ENCODE measurements at regions not wholly inside any gene's neighbourhood (a gene's known extent, or its start where the extent isn't known, plus 50 kb on each side); places are given as distances from the start of the nearest gene placed in this dataset.

DNA sequence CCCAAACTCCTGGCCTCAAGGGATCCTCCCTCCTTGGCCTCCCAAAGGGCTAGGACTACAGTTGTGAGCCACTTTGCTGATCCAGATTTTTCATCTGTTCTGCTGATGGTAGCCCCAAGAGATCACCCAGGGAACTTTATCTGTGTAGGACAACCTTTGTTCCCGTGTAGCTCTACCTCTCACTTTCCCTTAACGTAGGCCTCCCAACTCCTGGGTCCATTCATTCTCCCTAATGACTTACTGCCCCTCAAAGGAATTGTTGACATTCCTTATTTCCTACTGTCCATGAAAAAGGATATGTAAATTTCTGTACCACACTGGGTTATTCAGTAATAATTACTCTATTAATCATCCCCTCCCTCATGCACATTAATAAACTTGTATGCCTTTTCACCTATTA is 51.0 kb upstream of the PHF24 start:
- Mint-ChIP-seq H3K27ac (no peak overlapping the region), H3K36me3 (ENCODE audit: low read depth) (no peaks in the 10 kb centered on the region)
- POLR2A ChIA-PET, result no interaction called here

DNA sequence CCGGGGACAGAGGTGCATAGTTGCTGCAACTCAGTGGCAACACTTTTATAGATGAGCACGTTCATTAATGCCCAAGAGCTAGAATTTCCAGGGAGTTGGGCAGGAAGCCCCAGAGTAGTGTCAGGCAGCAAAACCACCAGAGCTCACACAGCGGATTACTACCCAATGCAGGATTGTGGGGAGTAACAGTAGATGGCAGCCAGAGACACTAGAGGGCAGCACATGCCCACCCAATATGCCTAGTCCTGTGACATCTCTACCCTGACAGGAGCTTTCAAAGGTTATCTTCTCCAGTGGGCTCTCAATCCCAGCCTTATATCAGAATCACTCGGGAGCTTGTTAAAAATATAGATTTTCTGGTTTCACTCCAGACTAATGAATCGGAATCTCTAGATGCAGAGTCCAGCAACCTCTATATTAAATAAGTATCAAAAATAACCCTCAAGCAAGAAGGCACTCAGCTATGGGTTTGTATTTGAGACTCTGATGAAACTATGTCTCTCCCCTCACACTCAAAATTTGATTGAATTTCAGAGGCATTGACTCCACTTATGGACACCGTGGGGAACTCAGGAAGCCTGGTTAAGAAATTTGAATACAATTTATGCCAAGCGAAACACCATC is 58.4 kb upstream of the PHF24 start:
- no peaks in the 10 kb centered on the region for H3K4me1 Mint-ChIP-seq
- no peaks in the 10 kb centered on the region for H3K9me3 Mint-ChIP-seq
- CTCF ChIA-PET, result interaction anchor here (0.6 to 3.1 kb wide), 44 partner anchors 10 to 581 kb away, joined by 3 to 51 read pairs (median 5); partner anchors contain the start of genes ATOSB, DNAJB5, FANCG and PIGO
- peaks cover 26% of the 10 kb centered on the region for H3K27me3 Mint-ChIP-seq
- no peaks in the 10 kb centered on the region for H3K36me3 Mint-ChIP-seq (ENCODE audit: low read depth)
- no peak overlapping the region for H3K4me3 Mint-ChIP-seq
- H3K27ac Mint-ChIP-seq, result no peak overlapping the region
- POLR2A ChIA-PET, result interaction anchor here (0.6 to 2.5 kb wide), 5 partner anchors 86 to 216 kb away, joined by 3 to 10 read pairs (median 3); partner anchors contain the start of genes ATOSB and PIGO
- peak; percentile 82 for DNase-seq

More for the DNA sequence above, 51.0 kb upstream of the PHF24 start:
- Mint-ChIP-seq H3K4me3 (no peak overlapping the region), H3K4me1 (no peaks in the 10 kb centered on the region), H3K9me3 (no peaks in the 10 kb centered on the region), H3K27me3 (peaks cover 14% of the 10 kb centered on the region)
- CTCF ChIA-PET, result no interaction called here
- DNase-seq, result no peak

DNA sequence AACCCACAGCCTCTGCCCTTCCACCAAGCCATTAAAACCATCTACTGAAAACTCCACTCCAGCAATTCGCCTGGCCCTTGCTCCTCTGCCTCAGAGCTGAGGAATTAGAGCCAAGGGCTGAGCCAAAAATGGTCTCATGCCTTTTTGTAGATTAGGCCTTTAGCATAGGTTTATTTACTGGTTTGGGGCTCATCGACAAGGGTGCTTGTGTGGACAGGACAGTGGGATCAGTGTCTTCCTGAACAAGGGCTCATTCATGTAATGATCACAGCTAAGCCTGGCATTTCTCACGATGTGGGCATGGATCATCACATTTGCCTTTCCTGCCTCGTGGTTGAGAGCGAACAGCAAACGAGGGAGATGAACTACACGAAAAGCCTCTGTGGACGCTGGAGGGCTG is 59.2 kb upstream of the PHF24 start:
- Mint-ChIP-seq H3K27ac (no peak overlapping the region), H3K36me3 (ENCODE audit: low read depth) (no peaks in the 10 kb centered on the region), H3K27me3 (peaks cover 33% of the 10 kb centered on the region), H3K4me1 (no peaks in the 10 kb centered on the region), H3K4me3 (no peak overlapping the region), H3K9me3 (no peaks in the 10 kb centered on the region)
- CTCF ChIA-PET, result interaction anchor here (0.9 to 3.1 kb wide), 34 partner anchors 9 to 582 kb away, joined by 3 to 51 read pairs (median 5); partner anchors contain the start of genes ATOSB, DNAJB5, PIGO and STOML2
- POLR2A ChIA-PET, result interaction anchor here (1.1 to 2.5 kb wide), 2 partner anchors 152 to 198 kb away, joined by 4 to 10 read pairs; partner anchors contain the start of gene PIGO
- DNase-seq, result no peak

DNA sequence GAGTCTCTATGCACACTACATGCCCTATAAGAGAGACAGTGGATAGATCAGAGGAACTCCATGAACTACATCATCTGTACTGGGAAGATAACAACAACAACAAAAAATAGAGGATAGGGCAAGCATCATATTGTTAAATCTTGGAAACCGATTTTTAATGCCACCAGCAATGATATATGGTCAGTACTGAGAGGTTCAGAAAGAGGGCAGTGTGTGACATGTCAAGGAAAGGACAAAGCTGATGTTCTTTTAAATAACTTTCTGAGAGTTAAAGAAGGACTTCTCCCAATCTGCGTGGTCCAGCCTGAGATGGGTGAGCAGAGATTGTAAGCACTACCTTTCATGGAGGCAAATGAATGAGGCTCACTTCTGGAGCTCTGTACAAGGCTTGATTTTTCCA is 62.0 kb upstream of the PHF24 start:
- DNase-seq, result no peak
- ChIA-PET CTCF (no interaction called here), POLR2A (no interaction called here)
- peaks cover 34% of the 10 kb centered on the region for H3K27me3 Mint-ChIP-seq
- H3K4me3 Mint-ChIP-seq, result no peak overlapping the region
- H3K27ac Mint-ChIP-seq, result no peak overlapping the region
- H3K4me1 Mint-ChIP-seq, result no peaks in the 10 kb centered on the region
- H3K9me3 Mint-ChIP-seq, result no peaks in the 10 kb centered on the region
- no peaks in the 10 kb centered on the region for H3K36me3 Mint-ChIP-seq (ENCODE audit: low read depth)

DNA sequence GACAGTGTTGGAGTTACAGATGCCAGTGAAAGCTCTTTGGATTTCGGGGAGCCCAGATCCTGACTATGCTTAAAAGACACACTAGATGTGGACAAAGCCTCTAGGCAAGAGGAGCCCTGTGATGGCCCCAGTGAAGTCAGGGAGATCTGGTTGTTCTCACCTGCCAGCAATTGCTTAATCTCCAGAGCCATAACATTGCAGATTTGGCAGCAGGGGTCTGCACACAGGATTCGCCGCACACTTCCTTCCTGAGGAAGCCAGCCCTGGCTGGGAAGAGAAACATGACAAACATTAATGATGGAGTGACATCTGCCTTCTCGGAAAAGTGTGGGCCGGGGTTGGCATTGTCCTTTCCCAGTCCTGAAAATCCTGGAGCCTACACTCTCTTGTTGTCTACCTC is 65.2 kb upstream of the PHF24 start:
- DNase-seq, result no peak
- Mint-ChIP-seq H3K27me3 (peaks cover 24% of the 10 kb centered on the region), H3K4me3 (no peak overlapping the region), H3K9me3 (no peaks in the 10 kb centered on the region), H3K4me1 (no peaks in the 10 kb centered on the region), H3K27ac (no peak overlapping the region), H3K36me3 (ENCODE audit: low read depth) (no peaks in the 10 kb centered on the region)
- POLR2A ChIA-PET, result no interaction called here
- CTCF ChIA-PET, result no interaction called here

DNA sequence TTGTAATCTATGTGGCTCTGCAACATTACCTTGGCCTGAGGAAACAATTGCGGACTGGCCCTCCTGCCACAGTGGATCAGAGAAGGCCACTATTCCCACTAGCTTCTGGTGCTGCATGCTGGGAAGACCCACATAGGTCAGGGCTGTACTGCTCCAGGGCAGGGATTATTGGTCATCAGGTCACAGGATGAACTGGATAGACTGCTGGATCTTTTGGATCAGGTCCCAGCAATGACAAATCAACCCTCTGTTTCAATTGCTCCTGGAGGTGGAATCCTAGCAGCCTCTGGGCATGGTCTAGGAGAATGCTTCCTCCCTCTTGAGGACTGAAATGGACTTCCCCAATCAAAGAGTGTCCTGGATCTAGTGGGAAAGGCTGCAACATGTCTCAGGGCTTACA is 66.7 kb upstream of the PHF24 start:
- Mint-ChIP-seq H3K27ac (no peak overlapping the region), H3K36me3 (ENCODE audit: low read depth) (no peaks in the 10 kb centered on the region), H3K4me3 (no peak overlapping the region), H3K9me3 (no peaks in the 10 kb centered on the region), H3K4me1 (no peaks in the 10 kb centered on the region), H3K27me3 (peaks cover 18% of the 10 kb centered on the region)
- POLR2A ChIA-PET, result no interaction called here
- CTCF ChIA-PET, result no interaction called here
- no peak for DNase-seq

DNA sequence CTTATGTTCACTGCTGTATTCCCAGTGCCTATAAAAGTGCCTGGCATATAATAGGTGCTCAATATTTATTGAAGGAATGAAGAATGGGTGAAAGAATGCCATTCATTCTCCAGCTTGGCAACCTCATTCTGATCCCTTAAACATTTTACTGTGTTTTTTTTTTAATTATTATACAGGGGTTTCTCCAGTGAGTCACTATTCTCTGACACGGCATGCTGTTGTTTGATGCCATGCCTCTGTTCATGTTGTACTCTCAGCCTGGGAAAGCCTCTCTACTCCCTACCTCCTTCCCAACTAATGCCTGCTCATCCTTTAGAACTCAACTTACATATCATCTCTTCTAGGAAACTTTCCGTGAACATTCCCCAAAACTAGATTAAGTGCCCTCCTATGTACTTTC is 70.2 kb upstream of the PHF24 start:
- Mint-ChIP-seq H3K27me3 (no peaks in the 10 kb centered on the region), H3K36me3 (ENCODE audit: low read depth) (no peaks in the 10 kb centered on the region), H3K4me3 (no peak overlapping the region), H3K9me3 (no peaks in the 10 kb centered on the region), H3K27ac (no peak overlapping the region), H3K4me1 (no peaks in the 10 kb centered on the region)
- CTCF ChIA-PET, result interaction anchor here (0.8 kb wide), 1 partner anchor 12 kb away, joined by 3 read pairs; no protein-coding TSS in a partner anchor
- DNase-seq, result no peak
- POLR2A ChIA-PET, result no interaction called here

DNA sequence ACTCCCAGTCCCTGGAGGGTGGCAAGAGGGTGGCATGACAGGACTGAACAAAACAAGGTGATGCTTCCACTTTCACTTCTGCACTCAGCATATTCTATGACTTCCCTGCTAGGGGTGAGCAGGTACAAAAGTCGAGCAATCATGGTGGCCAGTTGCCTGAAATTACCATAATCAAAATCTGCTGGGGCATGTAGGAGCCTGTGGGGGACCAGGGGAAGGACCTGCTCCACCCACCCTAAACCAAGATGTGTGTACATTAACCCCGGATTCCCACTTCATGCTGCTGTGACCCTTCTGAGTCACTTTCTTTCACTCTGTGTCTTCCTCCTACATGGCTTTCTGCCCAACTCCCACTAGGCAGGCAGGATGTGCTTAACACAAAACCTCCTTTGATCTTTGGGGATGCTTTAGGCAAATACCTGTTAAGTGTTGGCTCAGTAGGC is 73.3 kb upstream of the PHF24 start:
- ChIA-PET POLR2A (no interaction called here), CTCF (no interaction called here)
- H3K27ac Mint-ChIP-seq, result no peak overlapping the region
- no peak for DNase-seq
- no peaks in the 10 kb centered on the region for H3K9me3 Mint-ChIP-seq
- no peaks in the 10 kb centered on the region for H3K4me1 Mint-ChIP-seq
- H3K4me3 Mint-ChIP-seq, result no peak overlapping the region
- peaks cover 8% of the 10 kb centered on the region for H3K27me3 Mint-ChIP-seq
- no peaks in the 10 kb centered on the region for H3K36me3 Mint-ChIP-seq (ENCODE audit: low read depth)

DNA sequence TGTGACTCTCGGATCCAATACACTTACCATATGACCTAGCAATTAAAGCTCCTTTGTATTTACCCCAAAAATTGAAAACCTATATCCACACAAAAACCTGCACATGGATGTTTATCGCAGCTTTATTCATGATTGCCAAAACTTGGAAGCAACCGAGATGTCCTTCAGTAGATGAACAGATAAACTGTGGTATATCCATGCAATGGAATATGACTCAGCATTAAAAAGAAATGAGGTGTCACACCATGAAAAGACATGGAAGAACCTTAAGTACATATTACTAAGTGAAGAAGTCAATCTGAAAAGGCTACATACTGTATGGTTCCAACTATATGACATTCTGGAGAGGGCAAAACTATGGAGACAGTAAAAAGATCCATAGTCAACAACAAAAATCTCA is 82.0 kb upstream of the PHF24 start:
- H3K9me3 Mint-ChIP-seq, result no peaks in the 10 kb centered on the region
- peaks cover 14% of the 10 kb centered on the region for H3K27me3 Mint-ChIP-seq
- no peak overlapping the region for H3K4me3 Mint-ChIP-seq
- no peak for DNase-seq
- ChIA-PET CTCF (no interaction called here), POLR2A (no interaction called here)
- no peaks in the 10 kb centered on the region for H3K4me1 Mint-ChIP-seq
- no peak overlapping the region for H3K27ac Mint-ChIP-seq
- H3K36me3 Mint-ChIP-seq (ENCODE audit: low read depth), result no peaks in the 10 kb centered on the region

DNA sequence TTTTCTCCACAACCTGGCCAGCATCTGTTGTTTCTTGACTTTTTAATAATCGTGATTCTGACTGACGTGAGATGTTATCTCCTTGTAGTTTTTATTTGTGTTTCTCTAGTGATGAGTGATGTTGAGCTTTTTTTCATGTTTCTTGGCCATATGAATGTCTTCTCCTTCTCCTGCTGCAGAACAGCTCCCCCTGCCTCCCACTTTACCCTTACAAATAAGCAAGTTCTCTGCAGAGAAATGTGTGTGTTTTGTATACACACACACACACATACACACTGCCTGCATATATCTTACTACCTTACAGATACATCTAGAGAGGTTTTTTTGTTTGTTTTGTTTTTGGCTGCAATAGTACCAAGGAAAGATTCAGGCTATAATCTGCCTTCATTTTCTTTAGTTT is 88.7 kb upstream of the PHF24 start:
- H3K27ac Mint-ChIP-seq, result no peak overlapping the region
- CTCF ChIA-PET, result no interaction called here
- DNase-seq, result no peak

DNA sequence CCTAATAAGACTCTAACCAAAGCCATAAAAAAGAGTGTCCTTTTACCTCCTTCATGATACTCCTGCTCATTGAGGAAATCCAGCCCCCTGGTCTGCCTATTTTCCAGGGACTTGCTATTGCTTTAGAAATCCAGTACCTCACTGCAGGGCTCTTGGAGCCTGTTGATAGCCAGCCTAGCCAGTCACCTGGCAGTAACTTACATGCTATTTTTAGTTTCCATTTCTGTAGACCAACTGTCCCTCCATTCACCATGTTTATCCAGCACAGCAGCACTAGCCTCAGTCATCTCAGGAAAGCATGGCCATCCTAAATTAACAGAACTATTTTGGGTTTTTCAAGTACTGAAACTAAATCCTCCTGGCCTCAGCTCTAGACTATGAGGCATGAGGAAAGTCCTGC is 91.5 kb upstream of the PHF24 start:
- Mint-ChIP-seq H3K4me1 (no peaks in the 10 kb centered on the region), H3K4me3 (no peak overlapping the region), H3K36me3 (ENCODE audit: low read depth) (no peaks in the 10 kb centered on the region), H3K27me3 (peaks cover 15% of the 10 kb centered on the region), H3K9me3 (peaks cover 3% of the 10 kb centered on the region), H3K27ac (no peak overlapping the region)
- ChIA-PET CTCF (no interaction called here), POLR2A (no interaction called here)
- no peak for DNase-seq

More for the DNA sequence above, 88.7 kb upstream of the PHF24 start:
- Mint-ChIP-seq H3K4me3 (no peak overlapping the region), H3K4me1 (no peaks in the 10 kb centered on the region), H3K36me3 (ENCODE audit: low read depth) (no peaks in the 10 kb centered on the region), H3K27me3 (peaks cover 10% of the 10 kb centered on the region), H3K9me3 (peaks cover 3% of the 10 kb centered on the region)
- POLR2A ChIA-PET, result no interaction called here

DNA sequence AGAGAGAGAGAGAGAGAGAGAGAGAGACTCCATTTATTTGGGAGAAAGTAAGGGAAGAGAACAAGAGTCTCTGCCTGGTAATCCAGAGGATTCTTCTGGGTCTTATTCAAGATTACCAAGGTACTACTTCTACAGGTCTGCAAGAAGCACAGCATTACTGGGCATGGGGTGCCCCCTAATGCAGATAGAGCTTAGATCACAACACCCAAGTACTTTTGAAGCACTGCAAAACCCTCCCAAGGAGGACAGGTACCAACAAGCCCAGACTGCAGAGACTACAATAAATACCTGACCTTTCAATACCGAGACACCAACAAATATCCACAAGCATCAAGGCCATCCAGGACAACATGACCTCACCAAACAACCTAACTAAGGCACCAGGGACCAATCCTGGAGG is 94.7 kb upstream of the PHF24 start:
- peaks cover 3% of the 10 kb centered on the region for H3K9me3 Mint-ChIP-seq
- peaks cover 13% of the 10 kb centered on the region for H3K27me3 Mint-ChIP-seq
- no peak overlapping the region for H3K4me3 Mint-ChIP-seq
- POLR2A ChIA-PET, result no interaction called here
- no peak overlapping the region for H3K27ac Mint-ChIP-seq
- no peaks in the 10 kb centered on the region for H3K4me1 Mint-ChIP-seq
- CTCF ChIA-PET, result no interaction called here
- no peaks in the 10 kb centered on the region for H3K36me3 Mint-ChIP-seq (ENCODE audit: low read depth)
- DNase-seq, result no peak

DNA sequence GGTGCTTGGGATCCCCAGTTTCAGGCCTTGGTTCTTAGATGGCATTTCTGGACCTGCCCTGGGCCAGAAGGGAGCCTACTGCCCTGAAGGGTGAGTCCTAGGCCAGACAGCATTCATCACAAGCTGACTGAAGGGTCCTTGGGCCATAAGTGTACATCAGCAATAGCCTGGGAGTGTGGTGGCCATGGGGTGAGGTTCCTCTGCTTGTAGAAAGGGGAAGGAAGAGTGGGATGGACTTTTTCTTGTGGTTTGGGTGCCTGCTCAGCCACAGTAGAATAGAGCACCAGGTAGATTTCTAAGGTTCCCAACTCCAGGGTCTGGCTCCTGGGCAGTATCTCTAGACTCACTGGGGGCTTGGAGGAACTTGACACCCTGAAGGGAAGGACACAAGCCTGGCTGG is 95.2 kb upstream of the PHF24 start:
- DNase-seq, result no peak
- Mint-ChIP-seq H3K4me1 (no peaks in the 10 kb centered on the region), H3K27me3 (peaks cover 13% of the 10 kb centered on the region), H3K4me3 (no peak overlapping the region), H3K27ac (no peak overlapping the region), H3K36me3 (ENCODE audit: low read depth) (no peaks in the 10 kb centered on the region), H3K9me3 (peaks cover 3% of the 10 kb centered on the region)
- CTCF ChIA-PET, result no interaction called here
- POLR2A ChIA-PET, result no interaction called here

DNA sequence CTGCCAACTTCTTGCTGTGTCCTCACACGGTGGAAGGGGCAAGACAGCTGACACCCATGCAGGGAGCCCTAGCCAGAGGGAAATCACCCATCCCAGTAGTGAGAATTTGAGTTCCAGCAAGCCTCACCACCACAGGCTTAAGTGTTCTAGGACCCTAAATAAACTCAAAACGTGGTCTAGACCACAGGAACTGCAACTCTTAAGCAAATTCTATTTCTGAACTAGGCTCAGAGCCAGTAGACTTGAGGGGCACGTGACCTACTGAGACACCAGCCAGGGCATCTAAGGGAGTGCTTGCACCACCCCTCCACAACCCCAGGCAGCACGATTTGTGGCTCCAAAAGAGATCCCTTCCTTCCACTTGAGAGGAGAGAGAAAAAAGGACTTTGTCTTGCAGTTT is 96.0 kb upstream of the PHF24 start:
- no peak overlapping the region for H3K27ac Mint-ChIP-seq
- no peaks in the 10 kb centered on the region for H3K36me3 Mint-ChIP-seq (ENCODE audit: low read depth)
- H3K4me1 Mint-ChIP-seq, result no peaks in the 10 kb centered on the region
- H3K9me3 Mint-ChIP-seq, result peaks cover 3% of the 10 kb centered on the region
- H3K4me3 Mint-ChIP-seq, result no peak overlapping the region
- no peak for DNase-seq
- peaks cover 13% of the 10 kb centered on the region for H3K27me3 Mint-ChIP-seq
- ChIA-PET POLR2A (no interaction called here), CTCF (no interaction called here)
